ENCODE measurements at regions not wholly inside any gene's neighbourhood (a gene's known extent, or its start where the extent isn't known, plus 50 kb on each side); places are given as distances from the start of the nearest gene placed in this dataset.

DNA sequence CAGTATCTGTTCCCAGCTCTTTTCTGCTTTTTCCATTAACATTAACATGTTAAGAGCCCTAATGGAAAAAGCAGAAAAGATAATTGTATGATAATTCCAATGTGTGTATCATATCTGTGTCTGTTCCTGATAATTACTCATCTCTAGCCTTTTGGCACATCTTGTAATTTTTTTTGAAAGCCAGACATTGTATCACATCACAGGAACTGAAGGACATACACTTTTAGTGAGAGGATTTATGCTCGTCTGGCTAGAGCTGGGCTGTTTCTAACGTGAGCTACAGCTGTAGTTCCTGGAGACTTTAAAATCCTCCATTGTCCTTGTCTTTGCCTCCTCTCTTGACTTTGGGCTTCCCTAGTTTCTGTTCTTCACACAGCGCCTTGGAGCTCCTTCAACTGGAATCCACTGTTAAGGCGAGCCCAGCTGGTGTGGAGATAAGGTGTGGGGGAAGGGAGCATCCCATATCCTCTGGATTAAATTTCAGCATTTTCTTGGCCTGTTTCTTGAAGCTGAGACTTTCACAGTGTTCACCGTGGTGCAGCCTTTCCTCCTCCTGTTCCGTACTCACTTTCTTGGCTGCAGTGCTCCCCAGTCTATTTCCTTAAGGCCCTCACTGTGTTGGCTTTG is 211.5 kb downstream of the GALR1 start:
- CTCF ChIA-PET, result no interaction called here
- TF ChIP-seq CTCF (IDR thresholded peaks at IDR 0.05; ENCODE audit: insufficient read depth, low read depth, low read length), result no peak

DNA sequence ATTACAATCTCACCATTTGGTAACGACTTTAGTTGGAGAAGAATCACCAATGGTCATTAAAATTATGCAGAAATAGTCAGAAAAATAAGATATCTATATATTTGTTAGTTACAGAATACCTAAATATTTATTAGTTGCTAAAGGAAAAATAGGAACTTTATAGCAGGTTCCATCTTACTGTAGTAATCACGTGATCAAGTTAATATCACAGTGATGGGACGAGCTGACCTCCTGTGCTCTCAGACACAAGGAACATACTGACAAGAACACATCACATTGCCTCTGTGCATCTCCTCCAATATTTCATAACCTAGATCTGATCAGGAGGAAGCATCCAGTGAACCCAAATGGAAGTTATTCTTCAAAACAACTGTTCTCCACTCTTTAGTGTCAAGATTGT is 215.3 kb downstream of the GALR1 start:
- TF ChIP-seq CTCF (IDR thresholded peaks at IDR 0.05; ENCODE audit: insufficient read depth, low read depth, low read length), result no peak
- H3K27me3 ChIP-seq (ENCODE audit: control insufficient read depth, insufficient read depth, low read length), result no peaks in the 10 kb centered on the region
- POLR2A ChIA-PET, result no interaction called here
- no peak overlapping the region for H3K4me3 ChIP-seq (ENCODE audit: low read depth, low read length)
- H3K36me3 ChIP-seq (ENCODE audit: control insufficient read depth, insufficient read depth, low read length), result no peaks in the 10 kb centered on the region
- DNase-seq (ENCODE audit: low read depth), result no peak
- CTCF ChIA-PET, result no interaction called here

More for the DNA sequence above, 211.5 kb downstream of the GALR1 start:
- Histone ChIP-seq H3K36me3 (ENCODE audit: control insufficient read depth, insufficient read depth, low read length) (no peaks in the 10 kb centered on the region), H3K27me3 (ENCODE audit: control insufficient read depth, insufficient read depth, low read length) (no peaks in the 10 kb centered on the region), H3K4me3 (ENCODE audit: low read depth, low read length) (no peak overlapping the region)
- DNase-seq (ENCODE audit: low read depth), result no peak
- POLR2A ChIA-PET, result no interaction called here

GRCh38 chr18:77466890-77467289 is 217.2 kb downstream of the GALR1 start:
- H3K4me3 ChIP-seq (ENCODE audit: low read depth, low read length), result no peak overlapping the region
- no peak for DNase-seq (ENCODE audit: low read depth)
- ChIA-PET POLR2A (no interaction called here), CTCF (no interaction called here)
- no peaks in the 10 kb centered on the region for H3K36me3 ChIP-seq (ENCODE audit: control insufficient read depth, insufficient read depth, low read length)
- H3K27me3 ChIP-seq (ENCODE audit: control insufficient read depth, insufficient read depth, low read length), result no peaks in the 10 kb centered on the region
- TF ChIP-seq CTCF (IDR thresholded peaks at IDR 0.05; ENCODE audit: insufficient read depth, low read depth, low read length), result no peak

- CTCF ChIA-PET, result no interaction called here
- no peaks in the 10 kb centered on the region for H3K36me3 ChIP-seq (ENCODE audit: control insufficient read depth, insufficient read depth, low read length)
- H3K4me3 ChIP-seq (ENCODE audit: low read depth, low read length), result no peak overlapping the region
- POLR2A ChIA-PET, result no interaction called here
- no peaks in the 10 kb centered on the region for H3K27me3 ChIP-seq (ENCODE audit: control insufficient read depth, insufficient read depth, low read length)
- TF ChIP-seq CTCF (IDR thresholded peaks at IDR 0.05; ENCODE audit: insufficient read depth, low read depth, low read length), result no peak
- no peak for DNase-seq (ENCODE audit: low read depth)
Measured at GRCh38 chr18:77469131-77469530, 219.5 kb downstream of the GALR1 start.

- no peak for TF ChIP-seq CTCF (IDR thresholded peaks at IDR 0.05; ENCODE audit: insufficient read depth, low read depth, low read length)
- Histone ChIP-seq H3K36me3 (ENCODE audit: control insufficient read depth, insufficient read depth, low read length) (no peaks in the 10 kb centered on the region), H3K4me3 (ENCODE audit: low read depth, low read length) (no peak overlapping the region), H3K27me3 (ENCODE audit: control insufficient read depth, insufficient read depth, low read length) (no peaks in the 10 kb centered on the region)
- ChIA-PET CTCF (no interaction called here), POLR2A (no interaction called here)
- DNase-seq (ENCODE audit: low read depth), result no peak
Measured at GRCh38 chr18:77470569-77471413, 221.1 kb downstream of the GALR1 start.
